ENCODE measurements at regions not wholly inside any gene's neighbourhood (a gene's known extent, or its start where the extent isn't known, plus 50 kb on each side); places are given as distances from the start of the nearest gene placed in this dataset.

- Mint-ChIP-seq H3K9me3 (peaks cover 15% of the 10 kb centered on the region), H3K27ac (no peak overlapping the region), H3K27me3 (peaks cover 4% of the 10 kb centered on the region), H3K4me3 (no peak overlapping the region), H3K4me1 (peaks cover 10% of the 10 kb centered on the region), H3K36me3 (ENCODE audit: low read depth) (no peaks in the 10 kb centered on the region)
- ATAC-seq (ENCODE audit: low read depth) (no peak), DNase-seq (no peak)
- TF ChIP-seq CTCF (IDR thresholded peaks at IDR 0.05): no peak
- CTCF ChIA-PET: interaction anchor here (1.5 kb wide), 1 partner anchor 313 kb away, joined by 4 read pairs; no protein-coding TSS in a partner anchor
- POLR2A ChIA-PET: interaction anchor here (0.6 kb wide), 1 partner anchor 165 kb away, joined by 3 read pairs; no protein-coding TSS in a partner anchor
- intact Hi-C loops (cut with micrococcal nuclease): loop anchor here (1.0 kb wide), 1 partner anchor 384 kb away; no protein-coding TSS in a partner anchor
These were observed 80.8 kb upstream of the CERS6 start for GRCh38 chr2:168375195-168375798.

- POLR2A ChIA-PET: no interaction called here
These were observed 77.0 kb upstream of the CERS6 start for GRCh38 chr2:168378960-168379669.

GRCh38 chr2:168380500-168380899 lies 75.6 kb upstream of the CERS6 start:
- TF ChIP-seq CTCF (IDR thresholded peaks at IDR 0.05): no peak
- H3K4me1 Mint-ChIP-seq: no peaks in the 10 kb centered on the region
- ChIA-PET POLR2A (no interaction called here), CTCF (no interaction called here)
- intact Hi-C loops (cut with micrococcal nuclease): no loop called here
- H3K27me3 Mint-ChIP-seq: peaks cover 4% of the 10 kb centered on the region
- no peak overlapping the region for H3K4me3 Mint-ChIP-seq
- no peaks in the 10 kb centered on the region for H3K36me3 Mint-ChIP-seq (ENCODE audit: low read depth)
- no peak overlapping the region for H3K27ac Mint-ChIP-seq
- ATAC-seq (ENCODE audit: low read depth) (no peak), DNase-seq (no peak)
- peaks cover 6% of the 10 kb centered on the region for H3K9me3 Mint-ChIP-seq

More at GRCh38 chr2:168378960-168379669, 77.0 kb upstream of the CERS6 start:
- no peak for TF ChIP-seq CTCF (IDR thresholded peaks at IDR 0.05)
- Mint-ChIP-seq H3K36me3 (ENCODE audit: low read depth) (no peaks in the 10 kb centered on the region), H3K27me3 (peaks cover 4% of the 10 kb centered on the region), H3K4me1 (no peaks in the 10 kb centered on the region), H3K4me3 (no peak overlapping the region), H3K9me3 (peaks cover 6% of the 10 kb centered on the region), H3K27ac (no peak overlapping the region)
- DNase-seq (no peak), ATAC-seq (ENCODE audit: low read depth) (no peak)
- intact Hi-C loops (cut with micrococcal nuclease): no loop called here
- CTCF ChIA-PET: no interaction called here

- intact Hi-C loops (cut with micrococcal nuclease): no loop called here
- no peak for ATAC-seq (ENCODE audit: low read depth)
- ChIA-PET POLR2A (no interaction called here), CTCF (no interaction called here)
- Mint-ChIP-seq H3K27me3 (peaks cover 4% of the 10 kb centered on the region), H3K4me1 (no peaks in the 10 kb centered on the region), H3K9me3 (no peaks in the 10 kb centered on the region), H3K36me3 (ENCODE audit: low read depth) (no peaks in the 10 kb centered on the region), H3K4me3 (no peak overlapping the region), H3K27ac (no peak overlapping the region)
- no peak for DNase-seq
- no peak for TF ChIP-seq CTCF (IDR thresholded peaks at IDR 0.05)
These were observed 64.0 kb upstream of the CERS6 start for GRCh38 chr2:168392024-168392423.

GRCh38 chr2:168392797-168393196 lies 63.3 kb upstream of the CERS6 start:
- Mint-ChIP-seq H3K4me3 (no peak overlapping the region), H3K4me1 (no peaks in the 10 kb centered on the region), H3K9me3 (no peaks in the 10 kb centered on the region), H3K36me3 (ENCODE audit: low read depth) (no peaks in the 10 kb centered on the region), H3K27ac (no peak overlapping the region), H3K27me3 (no peaks in the 10 kb centered on the region)
- DNase-seq (no peak), ATAC-seq (ENCODE audit: low read depth) (no peak)
- POLR2A ChIA-PET: no interaction called here
- CTCF ChIA-PET: no interaction called here
- intact Hi-C loops (cut with micrococcal nuclease): no loop called here
- no peak for TF ChIP-seq CTCF (IDR thresholded peaks at IDR 0.05)

Measured in activated B cell treated with CpG ODN at 0.5 μM for 24 hours (primary cell).